Right lobe of liver (tissue), 6 donors: ENCODE measurements at regions not wholly inside any gene's neighbourhood (a gene's known extent, or its start where the extent isn't known, plus 50 kb on each side); places are given as distances from the start of the nearest gene placed in this dataset.

ENCODE experiments used
- ATAC-seq, 4 donors: fragments of 200-7000 bp; cut with Tn5 transposase; one replicate each; pipeline ENCODE4 v1.9.1; 2020; ENCODE audit warnings: mild to moderate bottlenecking in 4 of 4, moderate library complexity in 4 of 4
- DNase-seq, 3 donors: peaks; one replicate each; pipeline ENCODE4 v3.0.0-alpha.2; 2020
- H3K27ac ChIP-seq, 3 donors: fragments of 200-600 bp; one replicate each; pipeline ENCODE4 v1.8.0; 2022
- H3K27me3 ChIP-seq, 2 donors: fragments of 200-600 bp; one replicate each; pipeline ENCODE4 v1.8.0; 2022
- H3K36me3 ChIP-seq, 4 donors: fragments of 200-600 bp; sonication (generic) in 1 of 4; one replicate each; pipeline versions ENCODE4 v1.5.1 to v1.8.0; 2017 to 2022; ENCODE audit warnings: control low read depth in 1 of 4
- H3K4me1 ChIP-seq, 4 donors: fragments of 200-600 bp; sonication (generic) in 1 of 4; one replicate each; pipeline versions ENCODE4 v1.5.1 to v1.8.0; 2017 to 2022; ENCODE audit warnings: control low read depth in 1 of 4
- H3K4me3 ChIP-seq, 3 donors: fragments of 200-600 bp; one replicate each; pipeline ENCODE4 v1.8.0; 2022
- H3K9me3 ChIP-seq, 4 donors: fragments of 200-600 bp; sonication (generic) in 1 of 4; one replicate each; pipeline versions ENCODE4 v1.5.1 to v1.8.0; 2017 to 2022; ENCODE audit warnings: control low read depth in 1 of 4
- CTCF ChIP-seq, 4 donors: fragments of 200-600 bp in 3 of 4; fragments of 450-650 bp in 1 of 4; IDR thresholded peaks; one replicate each; pipeline versions ENCODE4 v1.5.1 to v1.8.0; 2016 to 2022; ENCODE audit warnings: antibody characterized with exemption in 4 of 4, mild to moderate bottlenecking in 2 of 4
- POLR2A ChIP-seq: fragments of 450-650 bp; IDR thresholded peaks from one replicate; pipeline ENCODE4 v1.6.1; 2017; ENCODE audit warnings: antibody characterized with exemption, mild to moderate bottlenecking
- WGBS: methylation state at CpG from one replicate; pipeline ENCODE4 v1.1.6; 2018; ENCODE audit warnings: low coverage, low lambda C conversion rate; ENCODE audit not compliant: insufficient coverage; ENCODE audit errors: missing lambda C conversion rate; 5-methylcytosine and 5-hydroxymethylcytosine counted together
- intact Hi-C, 2 donors: fragments of 100-400 bp; cut with DNase I; formaldehyde crosslinking; loops; one replicate each; pipeline versions ENCODE4 v1.11.2 to v1.14.1; 2022
- donor health status: DM: no; HTN: yes; CAD: no.
- donor health status: DM: no; HTN: no; CAD: no.
- donor health status: DM: no; HTN: no; CAD: no.
- donor health status: DM: no; HTN: yes; CAD: no.
- donor health status: DM: no; HTN: yes; CAD: no.

GRCh38 chr9:104988539-104988938, 60.6 kb upstream of the ABCA1 start:
- TF ChIP-seq CTCF (IDR thresholded peaks at IDR 0.05) (no peak), POLR2A (no peak)
- ATAC-seq (no peak), DNase-seq (no peak)
- Histone ChIP-seq H3K4me3 (no peak overlapping the region), H3K9me3 (no peaks in the 10 kb centered on the region), H3K27me3 (no peaks in the 10 kb centered on the region), H3K4me1 (peaks cover 0 to 14% (median 8%) of the 10 kb centered on the region in 4 donors), H3K36me3 (no peaks in the 10 kb centered on the region), H3K27ac (no peak overlapping the region)
- WGBS: 91% methylated on average over 1 of the region's 2 CpGs
- intact Hi-C loops: no loop called here

- TF ChIP-seq CTCF (IDR thresholded peaks at IDR 0.05) (no peak), POLR2A (peak; percentile 69)
- peak; percentile 87 to 94 (median 92) for ATAC-seq
- intact Hi-C loops: loop anchor here in 1 of 2 donors (10.0 kb wide), 1 partner anchor 153 kb away; no protein-coding TSS in a partner anchor
Observed at GRCh38 chr9:104991144-104991953, 63.4 kb upstream of the ABCA1 start.

GRCh38 chr9:104992659-104993058, 64.7 kb upstream of the ABCA1 start:
- peak overlapping the region; percentile 32 to 92 (median 90) for H3K27ac ChIP-seq
- DNase-seq: no peak
- H3K4me1 ChIP-seq: peaks cover 0 to 14% (median 8%) of the 10 kb centered on the region in 4 donors
- no peaks in the 10 kb centered on the region for H3K36me3 ChIP-seq
- intact Hi-C loops: loop anchor here in 1 of 2 donors (10.0 kb wide), 1 partner anchor 152 kb away; no protein-coding TSS in a partner anchor
- no peaks in the 10 kb centered on the region for H3K27me3 ChIP-seq
- H3K4me3 ChIP-seq: no peak overlapping the region
- H3K9me3 ChIP-seq: no peaks in the 10 kb centered on the region
- TF ChIP-seq POLR2A: no peak
- TF ChIP-seq CTCF (IDR thresholded peaks at IDR 0.05): no peak
- WGBS: 82% methylated on average over 3 of the region's 5 CpGs
- ATAC-seq: no peak

More at GRCh38 chr9:104991144-104991953, 63.4 kb upstream of the ABCA1 start:
- no peaks in the 10 kb centered on the region for H3K9me3 ChIP-seq
- H3K4me1 ChIP-seq: peaks cover 0 to 14% (median 8%) of the 10 kb centered on the region in 4 donors
- H3K4me3 ChIP-seq: peak overlapping the region; percentile 73 to 78 (median 77)
- H3K36me3 ChIP-seq: no peaks in the 10 kb centered on the region
- no peaks in the 10 kb centered on the region for H3K27me3 ChIP-seq
- WGBS: 0% methylated on average over 14 of the region's 63 CpGs
- peak; percentile 94 to 96 (median 96) for DNase-seq
- H3K27ac ChIP-seq: peak overlapping the region; percentile 90 to 96 (median 92)

DNA sequence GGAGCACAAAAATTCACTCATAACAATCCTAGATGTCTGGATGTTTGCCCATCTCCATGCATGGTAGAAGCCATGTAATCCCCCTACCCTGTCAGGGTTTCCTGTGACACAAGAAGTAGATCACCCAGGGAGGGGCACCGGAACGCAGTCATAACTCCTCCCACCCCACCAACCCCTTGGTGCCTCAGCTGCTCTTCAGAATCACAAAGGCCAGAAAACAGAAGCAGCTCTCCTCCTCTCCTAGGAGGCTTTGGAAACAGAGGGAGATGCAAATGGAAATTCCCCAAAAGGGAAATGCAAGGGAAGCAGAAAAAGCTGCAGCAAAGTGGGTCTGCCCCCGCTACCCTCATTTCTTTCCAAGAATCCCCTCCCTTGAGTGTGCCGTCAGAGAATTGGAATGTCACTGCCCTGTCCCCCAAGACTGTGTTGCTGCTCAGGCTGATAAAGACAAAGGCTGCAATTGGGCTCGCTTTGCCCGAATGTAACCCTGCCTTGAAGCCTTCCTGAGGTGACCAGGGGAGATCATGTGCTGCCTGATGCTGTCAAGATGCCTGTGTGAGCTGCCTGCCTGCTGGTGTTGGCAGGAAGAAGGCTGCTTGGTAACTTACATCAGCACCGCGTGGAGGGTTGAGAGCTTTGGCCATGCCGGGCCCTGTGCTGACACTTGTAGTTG, 65.5 kb upstream of the ABCA1 start:
- peak in 3 of 4 donors; percentile 26 to 42 (median 35) for ATAC-seq
- Histone ChIP-seq H3K4me3 (no peak overlapping the region), H3K36me3 (no peaks in the 10 kb centered on the region), H3K4me1 (peaks cover 0 to 14% (median 8%) of the 10 kb centered on the region in 4 donors), H3K27ac (peak overlapping the region in 2 of 3 donors; percentile 90 to 92), H3K27me3 (no peaks in the 10 kb centered on the region), H3K9me3 (no peaks in the 10 kb centered on the region)
- DNase-seq: peak; percentile 49 to 69 (median 62)
- intact Hi-C loops: loop anchor here in 1 of 2 donors (10.0 kb wide), 1 partner anchor 151 kb away; no protein-coding TSS in a partner anchor
- peak; percentile 25 for TF ChIP-seq POLR2A
- TF ChIP-seq CTCF (IDR thresholded peaks at IDR 0.05): no peak
- WGBS: 31% methylated on average over 2 of the region's 9 CpGs
